Endothelial cell of umbilical vein (primary cell): ENCODE measurements at regions not wholly inside any gene's neighbourhood (a gene's known extent, or its start where the extent isn't known, plus 50 kb on each side); places are given as distances from the start of the nearest gene placed in this dataset.

ENCODE experiments used
- BruUV-seq: library from RNA; stranded (reverse); fragments of 400-500 nt; replicated peaks from 2 replicates; lab custom pipeline; 2021; lab: Mats Ljungman, UMichigan
- CTCF ChIA-PET: fragments of 300-600, 350-600 bp; sonication (Branson Sonifier 250); formaldehyde crosslinking; loops from one replicate; lab custom pipeline; 2021; ENCODE audit warnings: antibody characterized with exemption, inconsistent platforms; lab: Charles Lee
- POLR2A ChIA-PET: fragments of 300-600, 350-600 bp; sonication (Branson Sonifier 250); formaldehyde crosslinking; loops from one replicate; lab custom pipeline; 2021; ENCODE audit warnings: antibody characterized with exemption, inconsistent platforms; lab: Charles Lee
- DNase-seq: peaks from one replicate; pipeline ENCODE4 v3.0.0-alpha.2; 2011; ENCODE audit warnings: low read depth, low spot score
- FAIRE-seq: peaks from 2 replicates; lab custom pipeline; 2011; peaks lifted over from hg19 to GRCh38; lab: Jason Lieb, UNC
- H2AFZ ChIP-seq: 2 replicates; pipeline ENCODE4 v1.6.0; 2012; ENCODE audit warnings: low read depth, low read length, control low read depth, inconsistent platforms
- H3K27ac ChIP-seq: 2 replicates; pipeline ENCODE4 v1.5.1; 2011; ENCODE audit warnings: low read depth, mild to moderate bottlenecking, control low read depth, low read length, moderate library complexity; ENCODE audit not compliant: insufficient read depth
- H3K27me3 ChIP-seq, 2 experiments: 2 replicates each; pipeline versions ENCODE4 v1.6.0 to v1.6.1; 2011; ENCODE audit warnings: low read length in 2 of 2, mixed read lengths in 1 of 2; ENCODE audit not compliant: control insufficient read depth in 2 of 2, insufficient read depth in 2 of 2
- H3K36me3 ChIP-seq, 2 experiments: 2 replicates in 1 of 2; 3 replicates in 1 of 2; pipeline ENCODE4 v1.5.1; 2011; ENCODE audit warnings: low read length in 2 of 2, mild to moderate bottlenecking in 1 of 2, moderate library complexity in 1 of 2; ENCODE audit not compliant: control insufficient read depth in 2 of 2, insufficient read depth in 2 of 2; ENCODE audit errors: extremely low read depth in 1 of 2
- H3K4me1 ChIP-seq: 3 replicates; pipeline ENCODE4 v1.5.1; 2011; ENCODE audit warnings: mild to moderate bottlenecking, low read length; ENCODE audit not compliant: control insufficient read depth, insufficient read depth; ENCODE audit errors: extremely low read depth
- H3K4me2 ChIP-seq: 2 replicates; pipeline ENCODE4 v1.6.1; 2011; ENCODE audit warnings: low read length, control low read depth, mixed read lengths; ENCODE audit not compliant: insufficient read depth
- H3K4me3 ChIP-seq, 3 experiments: fragments of 200-600 bp in 1 of 3; sonication (generic), shearing (Covaris generic) in 1 of 3; replicated peaks in 1 of 3; 2 replicates each; pipeline ENCODE4 v1.5.1; 2011 to 2016; ENCODE audit warnings: control low read depth in 3 of 3, low read length in 3 of 3, mild to moderate bottlenecking in 2 of 3, inconsistent platforms in 1 of 3, low read depth in 1 of 3, moderate library complexity in 1 of 3; ENCODE audit not compliant: insufficient read depth in 1 of 3
- H3K79me2 ChIP-seq: 2 replicates; pipeline ENCODE4 v1.6.0; 2012; ENCODE audit warnings: low read length, inconsistent platforms; ENCODE audit not compliant: control insufficient read depth, insufficient read depth
- H3K9ac ChIP-seq: replicated peaks from 2 replicates; pipeline ENCODE3; 2011; ENCODE audit warnings: low read length, control low read depth; ENCODE audit not compliant: insufficient read depth; ENCODE audit errors: extremely low read depth
- H3K9me1 ChIP-seq: replicated peaks from 3 replicates; pipeline ENCODE4 v1.6.0; 2011; ENCODE audit warnings: mild to moderate bottlenecking, low read length; ENCODE audit not compliant: control insufficient read depth, insufficient read depth; ENCODE audit errors: extremely low read depth
- H3K9me3 ChIP-seq: replicated peaks from 2 replicates; pipeline ENCODE4 v1.5.1; 2012; ENCODE audit warnings: low read length, inconsistent platforms; ENCODE audit not compliant: control insufficient read depth, insufficient read depth
- H4K20me1 ChIP-seq: replicated peaks from 2 replicates; pipeline ENCODE3; 2011; ENCODE audit warnings: mild to moderate bottlenecking, low read length; ENCODE audit not compliant: control insufficient read depth, insufficient read depth; ENCODE audit errors: extremely low read depth
- CTCF ChIP-seq, 2 donors: IDR thresholded peaks; 1 replicate in 1 of 2; 2 replicates in 1 of 2; pipeline ENCODE4 v1.5.1; 2011; ENCODE audit warnings: low read length in 2 of 2, mild to moderate bottlenecking in 2 of 2, moderate library complexity in 2 of 2, control low read depth in 1 of 2, inconsistent platforms in 1 of 2, low read depth in 1 of 2; ENCODE audit not compliant: insufficient read depth in 1 of 2; ENCODE audit errors: extremely low read depth in 1 of 2
- EZH2 ChIP-seq: IDR thresholded peaks from 2 replicates; pipeline ENCODE4 v1.6.1; 2012; ENCODE audit warnings: borderline replicate concordance, low read depth, mild to moderate bottlenecking, moderate library complexity, low read length, inconsistent platforms; ENCODE audit not compliant: severe bottlenecking
- FOS ChIP-seq: IDR thresholded peaks from 2 replicates; pipeline ENCODE4 v1.6.1; 2011; ENCODE audit warnings: mild to moderate bottlenecking, low read length, moderate library complexity, borderline replicate concordance; ENCODE audit not compliant: insufficient read depth
- GATA2 ChIP-seq: IDR thresholded peaks from 2 replicates; pipeline ENCODE4 v1.7.0; 2011; ENCODE audit warnings: low read depth, mild to moderate bottlenecking, moderate library complexity, mixed read lengths, low read length; ENCODE audit not compliant: insufficient read length, insufficient read depth
- JUN ChIP-seq: IDR thresholded peaks from 2 replicates; pipeline ENCODE4 v1.6.1; 2011; ENCODE audit warnings: borderline replicate concordance, low read depth; ENCODE audit not compliant: insufficient read length, insufficient read depth
- MAX ChIP-seq: IDR thresholded peaks from 2 replicates; pipeline ENCODE4 v1.6.1; 2011; ENCODE audit not compliant: insufficient read depth, insufficient read length
- MYC ChIP-seq: IDR thresholded peaks from one replicate; pipeline ENCODE4 v1.6.1; 2011; ENCODE audit warnings: mild to moderate bottlenecking, low read depth, low read length
- POLR2A ChIP-seq: IDR thresholded peaks from 2 replicates; pipeline ENCODE4 v1.6.1; 2012; ENCODE audit warnings: low read depth, mild to moderate bottlenecking, control low read depth, low read length
- POLR2AphosphoS5 ChIP-seq: IDR thresholded peaks from 2 replicates; pipeline ENCODE4 v1.6.1; 2012; ENCODE audit warnings: low read depth, mild to moderate bottlenecking, control low read depth, low read length, moderate library complexity; ENCODE audit not compliant: insufficient read depth
- dilution Hi-C: fragments of 300-500 bp; cut with MboI; formaldehyde crosslinking; loops from one replicate; pipeline ENCODE4 v1.15.0; 2019; ENCODE audit warnings: low sequenced_read_pairs; ENCODE audit not compliant: extremely low pct_ligation_motif_present
- intact Hi-C: fragments of 100-400 bp; cut with micrococcal nuclease; formaldehyde crosslinking; loops from one replicate; pipeline ENCODE4 v1.10.0; 2022

- no peak overlapping the region for H3K27ac ChIP-seq
- ChIA-PET POLR2A (no interaction called here), CTCF (no interaction called here)
- TF ChIP-seq CTCF (IDR thresholded peaks at IDR 0.05; ENCODE audit: extremely low read depth in 1 of 2, insufficient read depth in 1 of 2, low read depth in 1 of 2, low read length in 2 of 2) (no peak), POLR2AphosphoS5 (no peak), POLR2A (no peak), MAX (no peak), MYC (no peak), FOS (no peak), JUN (no peak), EZH2 (no peak), GATA2 (no peak)
- dilution Hi-C loops, result no loop called here
- no peak overlapping the region for H3K4me2 ChIP-seq
- BruUV-seq, result no TSS peak
- H3K4me3 ChIP-seq, result no peak overlapping the region
- no peaks in the 10 kb centered on the region for H3K9me3 ChIP-seq
- no peaks in the 10 kb centered on the region for H4K20me1 ChIP-seq
- DNase-seq (no peak), FAIRE-seq (no peak)
- H3K9me1 ChIP-seq, result no peaks in the 10 kb centered on the region
- H3K4me1 ChIP-seq, result no peaks in the 10 kb centered on the region
- H3K9ac ChIP-seq, result no peak overlapping the region
- no peaks in the 10 kb centered on the region for H3K79me2 ChIP-seq
- no peaks in the 10 kb centered on the region for H3K36me3 ChIP-seq
- H3K27me3 ChIP-seq, result no peaks in the 10 kb centered on the region
- H2AFZ ChIP-seq, result no peak overlapping the region
- intact Hi-C loops, result no loop called here
Observed at GRCh38 chr1:30248774-30249173, 474.6 kb downstream of the MATN1 start.
